ENCODE measurements at regions not wholly inside any gene's neighbourhood (a gene's known extent, or its start where the extent isn't known, plus 50 kb on each side); places are given as distances from the start of the nearest gene placed in this dataset.
"Not testable (repeated sequence)": the region's sequence is repeated elsewhere in the genome, so short reads cannot be mapped to it uniquely, and the experiment has no call there.

GRCh38 chr6:134665029-134665723 lies 284.7 kb downstream of the ALDH8A1 start:
- Histone ChIP-seq H3K4me3 (replicated peaks in 1 of 3) (no peak overlapping the region), H3K36me3 (no peaks in the 10 kb centered on the region), H3K27ac (no peak overlapping the region), H3K4me1 (no peaks in the 10 kb centered on the region), H3K9me3 (no peaks in the 10 kb centered on the region), H3K27me3 (no peaks in the 10 kb centered on the region)
- intact Hi-C loops (cut with DNase I): no loop called here
- WGBS, 2 donors: 94 to 95% methylated on average over 10 of the region's 10 CpGs
- DNase-seq: no peak
- TF ChIP-seq POLR2A (IDR thresholded peaks at IDR 0.05) (no peak), CTCF (IDR thresholded peaks at IDR 0.05) (no peak)

GRCh38 chr6:134663800-134664535 lies 285.9 kb downstream of the ALDH8A1 start:
- no peaks in the 10 kb centered on the region for H3K4me1 ChIP-seq
- intact Hi-C loops (cut with DNase I): no loop called here
- WGBS, 2 donors: 92 to 95% methylated on average over 3 of the region's 3 CpGs
- H3K27me3 ChIP-seq: no peaks in the 10 kb centered on the region
- DNase-seq: no peak
- no peak overlapping the region for H3K27ac ChIP-seq
- no peak overlapping the region for H3K4me3 ChIP-seq (replicated peaks in 1 of 3)
- no peaks in the 10 kb centered on the region for H3K36me3 ChIP-seq
- TF ChIP-seq CTCF (IDR thresholded peaks at IDR 0.05) (no peak), POLR2A (IDR thresholded peaks at IDR 0.05) (no peak)
- H3K9me3 ChIP-seq: no peaks in the 10 kb centered on the region

GRCh38 chr6:134663356-134663755 lies 286.5 kb downstream of the ALDH8A1 start:
- intact Hi-C loops (cut with DNase I): no loop called here
- WGBS, 2 donors: 84 to 85% methylated on average over 4 of the region's 4 CpGs
- H3K4me1 ChIP-seq: no peaks in the 10 kb centered on the region

GRCh38 chr6:134662077-134662700 lies 287.7 kb downstream of the ALDH8A1 start:
- TF ChIP-seq CTCF (IDR thresholded peaks at IDR 0.05) (no peak), POLR2A (IDR thresholded peaks at IDR 0.05) (no peak)
- no peak overlapping the region for H3K4me3 ChIP-seq (replicated peaks in 1 of 3)
- H3K27ac ChIP-seq: no peak overlapping the region
- H3K9me3 ChIP-seq: no peaks in the 10 kb centered on the region
- intact Hi-C loops (cut with DNase I): no loop called here
- H3K27me3 ChIP-seq: no peaks in the 10 kb centered on the region
- DNase-seq: no peak
- no peaks in the 10 kb centered on the region for H3K36me3 ChIP-seq
- H3K4me1 ChIP-seq: no peaks in the 10 kb centered on the region

More at GRCh38 chr6:134663356-134663755, 286.5 kb downstream of the ALDH8A1 start:
- Histone ChIP-seq H3K36me3 (no peaks in the 10 kb centered on the region), H3K27ac (no peak overlapping the region), H3K27me3 (no peaks in the 10 kb centered on the region), H3K4me3 (replicated peaks in 1 of 3) (no peak overlapping the region), H3K9me3 (no peaks in the 10 kb centered on the region)
- TF ChIP-seq CTCF (IDR thresholded peaks at IDR 0.05) (no peak), POLR2A (IDR thresholded peaks at IDR 0.05) (no peak)
- no peak for DNase-seq

- H3K36me3 ChIP-seq; intact Hi-C loops (cut with DNase I); H3K27ac ChIP-seq; H3K27me3 ChIP-seq; H3K4me1 ChIP-seq; DNase-seq; H3K4me3 ChIP-seq (replicated peaks in 1 of 3); H3K9me3 ChIP-seq: not testable (repeated sequence)
- 94 to 98% methylated on average over 1 of the region's 1 CpG for whole genome bisulfite sequencing, 2 donors
These were observed 290.0 kb downstream of the ALDH8A1 start for GRCh38 chr6:134659885-134660284.
